Tibial nerve (tissue), 4 donors: ENCODE measurements at regions not wholly inside any gene's neighbourhood (a gene's known extent, or its start where the extent isn't known, plus 50 kb on each side); places are given as distances from the start of the nearest gene placed in this dataset.

Source experiments
- EP300 ChIP-seq, 2 donors: sonication (generic); formaldehyde crosslinking; IDR thresholded peaks; one replicate each; pipeline ENCODE4 v1.6.1; 2017; ENCODE audit warnings: antibody characterized with exemption in 2 of 2, mild to moderate bottlenecking in 1 of 2
- POLR2A ChIP-seq, 2 donors: fragments of 450-650 bp; IDR thresholded peaks; one replicate each; pipeline ENCODE4 v1.6.1; 2017; ENCODE audit warnings: antibody characterized with exemption in 2 of 2, mild to moderate bottlenecking in 2 of 2, moderate library complexity in 2 of 2
- TF ChIP-seq, protein P1 (sequence below), 5 experiments: fragments of 200-600 bp in 3 of 5; fragments of 450-650 bp in 2 of 5; sonication (generic) in 3 of 5; IDR thresholded peaks; one replicate each; pipeline ENCODE4 v1.5.1; 2016 to 2019; ENCODE audit warnings: antibody characterized with exemption in 5 of 5, mild to moderate bottlenecking in 3 of 5, moderate library complexity in 2 of 5

DNA sequence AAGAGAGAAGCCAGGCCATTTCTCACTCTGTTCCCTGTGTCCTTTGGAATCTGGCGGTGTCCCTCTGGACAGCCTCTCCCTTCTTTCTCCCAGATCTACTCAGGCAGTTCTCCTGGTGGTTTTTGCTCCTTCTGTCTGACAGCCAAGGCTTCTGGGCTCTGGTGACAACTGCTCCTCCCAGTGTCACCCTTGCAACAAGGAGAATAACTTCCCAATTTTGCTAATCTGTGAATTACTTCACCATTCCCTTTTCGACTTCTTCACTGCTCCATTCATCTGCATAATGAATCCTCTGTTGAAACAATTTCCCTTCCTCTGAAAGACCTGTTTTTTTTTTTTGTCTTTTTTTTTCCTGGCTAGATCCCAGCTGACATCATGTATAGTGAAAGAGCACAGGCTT, 56.3 kb upstream of the PDE3B start:
- no peak for TF ChIP-seq POLR2A (IDR thresholded peaks at IDR 0.05)
- TF ChIP-seq, protein P1, sequence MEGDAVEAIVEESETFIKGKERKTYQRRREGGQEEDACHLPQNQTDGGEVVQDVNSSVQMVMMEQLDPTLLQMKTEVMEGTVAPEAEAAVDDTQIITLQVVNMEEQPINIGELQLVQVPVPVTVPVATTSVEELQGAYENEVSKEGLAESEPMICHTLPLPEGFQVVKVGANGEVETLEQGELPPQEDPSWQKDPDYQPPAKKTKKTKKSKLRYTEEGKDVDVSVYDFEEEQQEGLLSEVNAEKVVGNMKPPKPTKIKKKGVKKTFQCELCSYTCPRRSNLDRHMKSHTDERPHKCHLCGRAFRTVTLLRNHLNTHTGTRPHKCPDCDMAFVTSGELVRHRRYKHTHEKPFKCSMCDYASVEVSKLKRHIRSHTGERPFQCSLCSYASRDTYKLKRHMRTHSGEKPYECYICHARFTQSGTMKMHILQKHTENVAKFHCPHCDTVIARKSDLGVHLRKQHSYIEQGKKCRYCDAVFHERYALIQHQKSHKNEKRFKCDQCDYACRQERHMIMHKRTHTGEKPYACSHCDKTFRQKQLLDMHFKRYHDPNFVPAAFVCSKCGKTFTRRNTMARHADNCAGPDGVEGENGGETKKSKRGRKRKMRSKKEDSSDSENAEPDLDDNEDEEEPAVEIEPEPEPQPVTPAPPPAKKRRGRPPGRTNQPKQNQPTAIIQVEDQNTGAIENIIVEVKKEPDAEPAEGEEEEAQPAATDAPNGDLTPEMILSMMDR (IDR thresholded peaks at IDR 0.05) = no peak
- peak in 1 of 2 donors; percentile 15 for TF ChIP-seq EP300 (IDR thresholded peaks at IDR 0.05)
